Smooth muscle cell (in vitro differentiated cells): ENCODE measurements at regions not wholly inside any gene's neighbourhood (a gene's known extent, or its start where the extent isn't known, plus 50 kb on each side); places are given as distances from the start of the nearest gene placed in this dataset.
"Not testable (repeated sequence)": the region's sequence is repeated elsewhere in the genome, so short reads cannot be mapped to it uniquely, and the experiment has no call there.

Experiments
- DNase-seq: peaks from one replicate; lab custom pipeline; 2025; ENCODE audit not compliant: unreplicated experiment; lab: John Stamatoyannopoulos, UW
- H2AFZ ChIP-seq: fragments of 200-600 bp; sonication (generic); 2 replicates; pipeline ENCODE4 v1.6.0; 2016; ENCODE audit warnings: antibody characterized with exemption, low read depth, mild to moderate bottlenecking
- H3F3A ChIP-seq: fragments of 200-600 bp; sonication (generic); 2 replicates; pipeline ENCODE4 v1.6.0; 2017; ENCODE audit warnings: antibody characterized with exemption, low read depth
- H3K27ac ChIP-seq: fragments of 200-600 bp; sonication (generic); 2 replicates; pipeline ENCODE4 v1.5.1; 2016; ENCODE audit warnings: low read depth, mild to moderate bottlenecking
- H3K27me3 ChIP-seq: fragments of 200-600 bp; sonication (generic); 2 replicates; pipeline ENCODE4 v1.6.1; 2016; ENCODE audit warnings: low read depth, mild to moderate bottlenecking
- H3K36me3 ChIP-seq: fragments of 200-600 bp; sonication (generic); 2 replicates; pipeline ENCODE4 v1.5.1; 2016; ENCODE audit warnings: low read depth
- H3K4me1 ChIP-seq: fragments of 200-600 bp; sonication (generic); 2 replicates; pipeline ENCODE4 v1.5.1; 2016; ENCODE audit warnings: low read depth
- H3K4me2 ChIP-seq: fragments of 200-600 bp; sonication (generic); 2 replicates; pipeline ENCODE4 v1.6.0; 2016; ENCODE audit warnings: mild to moderate bottlenecking
- H3K4me3 ChIP-seq: fragments of 200-600 bp; sonication (generic); 2 replicates; pipeline ENCODE4 v1.5.1; 2016; ENCODE audit warnings: mild to moderate bottlenecking
- H3K79me2 ChIP-seq: fragments of 200-600 bp; sonication (generic); 2 replicates; pipeline ENCODE4 v1.6.0; 2016; ENCODE audit warnings: low read depth, mild to moderate bottlenecking
- H3K9ac ChIP-seq: fragments of 200-600 bp; sonication (generic); 2 replicates; pipeline ENCODE4 v1.6.0; 2016; ENCODE audit warnings: low read depth
- H3K9me3 ChIP-seq: fragments of 200-600 bp; sonication (generic); replicated peaks from 2 replicates; pipeline ENCODE4 v1.5.1; 2016; ENCODE audit warnings: low read depth
- H4K20me1 ChIP-seq: fragments of 200-600 bp; sonication (generic); 2 replicates; pipeline ENCODE4 v1.6.0; 2016; ENCODE audit warnings: low read depth
- CTCF ChIP-seq: fragments of 200-600 bp; sonication (generic); IDR thresholded peaks from 2 replicates; pipeline ENCODE4 v1.5.1; 2017; ENCODE audit warnings: borderline replicate concordance, mild to moderate bottlenecking, antibody characterized with exemption; ENCODE audit not compliant: insufficient read depth, poor library complexity, severe bottlenecking
- WGBS: methylation state at CpG from one replicate; pipeline ENCODE4 v1.1.7; 2016; ENCODE audit warnings: low lambda C conversion rate; 5-methylcytosine and 5-hydroxymethylcytosine counted together

- Histone ChIP-seq H3K4me1 (no peaks in the 10 kb centered on the region), H3K79me2 (no peaks in the 10 kb centered on the region), H4K20me1 (no peaks in the 10 kb centered on the region), H2AFZ (no peak overlapping the region), H3K4me3 (no peak overlapping the region), H3K36me3 (no peaks in the 10 kb centered on the region), H3K4me2 (no peak overlapping the region), H3K27ac (no peak overlapping the region), H3K9ac (no peak overlapping the region), H3K9me3 (no peaks in the 10 kb centered on the region), H3K27me3 (no peaks in the 10 kb centered on the region), H3F3A (peaks cover 12% of the 10 kb centered on the region)
- TF ChIP-seq CTCF: no peak
- 96% methylated on average over 1 of the region's 1 CpG for WGBS
- DNase-seq: no peak
Measured at GRCh38 chr2:144114760-144115159, 405.2 kb downstream of the ZEB2 start.

GRCh38 chr2:144111437-144111836 lies 408.5 kb downstream of the ZEB2 start:
- H3K27ac ChIP-seq: peak overlapping the region; percentile 53

DNA sequence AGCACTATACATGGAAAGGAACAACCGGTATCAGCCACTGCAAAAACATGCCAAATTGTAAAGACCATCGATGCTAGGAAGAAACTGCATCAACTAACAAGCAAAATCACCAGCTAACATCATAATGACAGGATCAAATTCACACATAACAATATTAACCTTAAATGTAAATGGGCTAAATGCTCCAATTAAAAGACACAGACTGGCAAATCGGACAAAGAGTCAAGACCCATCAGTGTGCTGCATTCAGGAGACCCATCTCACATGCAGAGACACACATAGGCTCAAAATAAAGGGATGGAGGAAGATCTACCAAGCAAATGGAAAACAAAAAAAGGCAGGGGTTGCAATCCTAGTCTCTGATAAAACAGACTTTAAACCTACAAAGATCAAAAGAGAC lies 413.8 kb downstream of the ZEB2 start:
- H3K4me2 ChIP-seq, H3K79me2 ChIP-seq, DNase-seq, H4K20me1 ChIP-seq, H3K9me3 ChIP-seq, H3K27ac ChIP-seq, H3K4me1 ChIP-seq, H3F3A ChIP-seq, H3K36me3 ChIP-seq, H3K4me3 ChIP-seq, H2AFZ ChIP-seq, H3K27me3 ChIP-seq, H3K9ac ChIP-seq: not testable (repeated sequence)
- 96% methylated on average over 3 of the region's 3 CpGs for WGBS

More at GRCh38 chr2:144111437-144111836, 408.5 kb downstream of the ZEB2 start:
- Histone ChIP-seq H3K4me3 (no peak overlapping the region), H3K4me2 (peak overlapping the region; percentile 39), H3K27me3 (no peaks in the 10 kb centered on the region), H3K36me3 (no peaks in the 10 kb centered on the region), H3F3A (peaks cover 12% of the 10 kb centered on the region), H3K9ac (no peak overlapping the region), H3K4me1 (no peaks in the 10 kb centered on the region), H4K20me1 (no peaks in the 10 kb centered on the region), H3K79me2 (no peaks in the 10 kb centered on the region), H2AFZ (no peak overlapping the region), H3K9me3 (no peaks in the 10 kb centered on the region)
- WGBS: 52% methylated on average over 2 of the region's 2 CpGs
- DNase-seq: no peak
- no peak for TF ChIP-seq CTCF

DNA sequence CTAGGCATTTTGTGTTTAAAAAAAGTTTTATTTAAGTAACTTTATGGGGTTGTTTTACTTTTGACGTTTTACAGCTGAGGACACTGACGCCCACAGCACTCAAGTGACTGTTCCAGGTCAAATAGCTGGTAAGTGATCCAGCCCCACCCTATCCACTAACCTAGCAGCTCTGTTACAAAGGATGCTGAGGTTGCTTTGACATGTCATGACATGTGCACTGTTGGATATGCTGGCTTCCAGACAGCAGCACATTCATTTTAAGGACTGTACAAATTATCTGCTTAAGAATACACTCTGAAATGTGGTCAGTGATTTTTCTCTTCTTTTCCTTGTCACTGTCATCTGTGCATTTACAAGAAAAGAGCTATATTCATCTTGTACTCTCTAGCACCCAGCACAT lies 417.5 kb downstream of the ZEB2 start:
- WGBS: 63% methylated on average over 2 of the region's 2 CpGs
- DNase-seq: no peak
- Histone ChIP-seq H3K4me1 (no peaks in the 10 kb centered on the region), H3K4me3 (no peak overlapping the region), H3K27me3 (no peaks in the 10 kb centered on the region), H3K27ac (peak overlapping the region; percentile 64), H3K4me2 (no peak overlapping the region), H4K20me1 (no peaks in the 10 kb centered on the region), H3K9ac (no peak overlapping the region), H3F3A (no peaks in the 10 kb centered on the region), H3K36me3 (no peaks in the 10 kb centered on the region), H2AFZ (no peak overlapping the region), H3K79me2 (no peaks in the 10 kb centered on the region), H3K9me3 (no peaks in the 10 kb centered on the region)
- no peak for TF ChIP-seq CTCF
